B cell (primary cell): ENCODE measurements at regions not wholly inside any gene's neighbourhood (a gene's known extent, or its start where the extent isn't known, plus 50 kb on each side); places are given as distances from the start of the nearest gene placed in this dataset.

ENCODE experiments used
- ATAC-seq: fragments of 200-7000 bp; cut with Tn5 transposase; one replicate; pipeline ENCODE4 v1.10.0; 2021; ENCODE audit warnings: low read depth, mild to moderate bottlenecking, moderate number of reproducible peaks, moderate library complexity
- CTCF ChIA-PET: fragments of 350-600 bp; sonication (Branson Sonifier 250); formaldehyde crosslinking; loops from one replicate; lab custom pipeline; 2021; ENCODE audit warnings: antibody characterized with exemption, inconsistent platforms; lab: Charles Lee
- POLR2A ChIA-PET: fragments of 350-600 bp; sonication (Branson Sonifier 250); formaldehyde crosslinking; loops from one replicate; lab custom pipeline; 2021; ENCODE audit warnings: antibody characterized with exemption; lab: Charles Lee
- DNase-seq: peaks from one replicate; pipeline ENCODE4 v3.0.0; 2013
- H2AFZ ChIP-seq: 2 replicates; pipeline ENCODE4 v1.6.1; 2012; ENCODE audit warnings: mild to moderate bottlenecking, low read depth, low read length; ENCODE audit not compliant: insufficient read depth, poor library complexity, severe bottlenecking
- H3K27ac ChIP-seq, 2 donors: 1 replicate in 1 of 2; 2 replicates in 1 of 2; pipeline ENCODE4 v1.5.1; 2012 to 2013; ENCODE audit warnings: low read length in 2 of 2, mild to moderate bottlenecking in 2 of 2, moderate library complexity in 1 of 2
- H3K27me3 ChIP-seq, 4 experiments: fragments of 200-600 bp in 1 of 4; sonication (generic) in 1 of 4; replicated peaks in 1 of 4; 1 replicate in 2 of 4; 2 replicates in 2 of 4; pipeline versions ENCODE4 v1.6.1 to v1.7.0; 2013 to 2016; ENCODE audit warnings: low read length in 3 of 4, mild to moderate bottlenecking in 2 of 4, mixed read lengths in 1 of 4, moderate library complexity in 1 of 4; ENCODE audit not compliant: insufficient read depth in 4 of 4, control insufficient read depth in 3 of 4; ENCODE audit errors: control extremely low read depth in 1 of 4
- H3K36me3 ChIP-seq, 2 experiments: replicated peaks in 1 of 2; 1 replicate in 1 of 2; 2 replicates in 1 of 2; pipeline versions ENCODE4 v1.6.1 to v1.7.1; 2013; ENCODE audit warnings: low read length in 1 of 2; ENCODE audit not compliant: insufficient read depth in 2 of 2, control insufficient read depth in 1 of 2; ENCODE audit errors: control extremely low read depth in 1 of 2, extremely low read depth in 1 of 2
- H3K4me1 ChIP-seq, 2 donors: fragments of 200-600 bp in 1 of 2; sonication (generic) in 1 of 2; 1 replicate in 1 of 2; 2 replicates in 1 of 2; pipeline versions ENCODE4 v1.5.1 to v1.6.1; 2013 to 2017; ENCODE audit warnings: low read length in 2 of 2; ENCODE audit not compliant: control insufficient read depth in 2 of 2, insufficient read depth in 2 of 2
- H3K4me2 ChIP-seq: replicated peaks from 2 replicates; pipeline ENCODE3; 2012; ENCODE audit warnings: mild to moderate bottlenecking, low read depth, low read length; ENCODE audit not compliant: poor library complexity, severe bottlenecking
- H3K4me3 ChIP-seq, 5 experiments: fragments of 200-600 bp in 1 of 5; sonication (generic) in 1 of 5; 1 replicate in 3 of 5; 2 replicates in 2 of 5; pipeline versions ENCODE4 v1.5.1 to v1.7.0; 2011 to 2016; ENCODE audit warnings: low read length in 4 of 5, mild to moderate bottlenecking in 4 of 5, low read depth in 2 of 5, control low read depth in 1 of 5, moderate library complexity in 1 of 5; ENCODE audit not compliant: insufficient read depth in 1 of 5; ENCODE audit errors: control extremely low read depth in 1 of 5, extremely low read depth in 1 of 5
- H3K79me2 ChIP-seq: fragments of 200-600 bp; sonication (generic); one replicate; pipeline ENCODE4 v1.6.0; 2016; ENCODE audit warnings: low read length; ENCODE audit not compliant: control insufficient read depth, insufficient read depth
- H3K9ac ChIP-seq: fragments of 200-600 bp; sonication (generic); 2 replicates; pipeline ENCODE4 v1.6.1; 2017; ENCODE audit warnings: mild to moderate bottlenecking, low read length, moderate library complexity
- H3K9me3 ChIP-seq, 3 donors: one replicate each; pipeline versions ENCODE4 v1.6.1 to v1.7.1; 2013; ENCODE audit warnings: low read length in 2 of 3; ENCODE audit not compliant: control insufficient read depth in 2 of 3, insufficient read depth in 1 of 3; ENCODE audit errors: control extremely low read depth in 1 of 3
- H4K20me1 ChIP-seq: 2 replicates; pipeline ENCODE4 v1.6.0; 2012; ENCODE audit warnings: mild to moderate bottlenecking, low read length; ENCODE audit not compliant: insufficient read depth, control insufficient read depth, poor library complexity, severe bottlenecking
- H3K27ac Mint-ChIP-seq: one replicate; pipeline ENCODE4 v1.8.0; 2021; ENCODE audit warnings: mixed read lengths
- H3K27me3 Mint-ChIP-seq: one replicate; pipeline ENCODE4 v1.8.0; 2021; ENCODE audit warnings: mixed read lengths
- H3K4me1 Mint-ChIP-seq: one replicate; pipeline ENCODE4 v1.8.0; 2021; ENCODE audit warnings: mixed read lengths
- H3K4me3 Mint-ChIP-seq: one replicate; pipeline ENCODE4 v1.8.0; 2021; ENCODE audit warnings: mixed read lengths
- H3K9me3 Mint-ChIP-seq: one replicate; pipeline ENCODE4 v1.8.0; 2022; ENCODE audit warnings: mixed read lengths; ENCODE audit not compliant: insufficient read depth
- EZH2 ChIP-seq: IDR thresholded peaks from 2 replicates; pipeline ENCODE4 v1.6.1; 2012; ENCODE audit warnings: borderline replicate concordance, low read depth, mild to moderate bottlenecking, moderate library complexity, low read length; ENCODE audit not compliant: insufficient read depth, poor library complexity, severe bottlenecking
- WGBS: methylation state at CpG from one replicate; pipeline ENCODE4 v1.1.5; 2013; ENCODE audit warnings: missing lambda C conversion rate; ENCODE audit not compliant: insufficient coverage; 5-methylcytosine and 5-hydroxymethylcytosine counted together
- intact Hi-C: fragments of 100-400 bp; cut with micrococcal nuclease; formaldehyde crosslinking; loops from one replicate; pipeline ENCODE4 v1.10.0; 2022
- TF ChIP-seq, protein P1 (sequence below): fragments of 200-600 bp; IDR thresholded peaks from one replicate; pipeline ENCODE4 v1.8.0; 2022; ENCODE audit warnings: antibody characterized with exemption, mild to moderate bottlenecking

DNA sequence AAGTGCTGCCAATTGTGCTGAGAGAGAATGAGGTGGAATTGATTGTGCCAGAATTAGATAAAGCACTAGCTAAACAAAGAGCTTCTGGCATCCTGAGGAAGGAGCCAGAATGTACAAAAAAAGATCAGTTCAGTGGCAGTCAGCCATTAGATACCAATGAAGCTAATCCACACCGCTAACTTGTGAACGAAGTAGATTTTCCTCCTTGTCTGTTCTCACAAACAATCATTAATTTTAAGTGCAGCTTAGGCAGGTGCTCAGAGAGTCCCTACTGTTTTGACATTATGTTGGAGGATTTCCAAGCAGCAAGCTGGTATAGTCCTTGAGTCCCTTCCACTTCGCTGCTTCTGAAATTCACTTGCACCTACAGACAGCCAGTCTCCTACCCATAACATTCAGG, 617.4 kb downstream of the CENPC start:
- H2AFZ ChIP-seq = no peak overlapping the region
- no peak for DNase-seq
- Mint-ChIP-seq H3K9me3 (no peaks in the 10 kb centered on the region), H3K27me3 (no peaks in the 10 kb centered on the region), H3K27ac (no peak overlapping the region), H3K4me3 (no peak overlapping the region), H3K4me1 (peaks cover 8% of the 10 kb centered on the region)
- WGBS = no CpG with 5 or more reads among the region's 3 CpGs
- no peak overlapping the region for H3K9ac ChIP-seq
- ChIA-PET CTCF (no interaction called here), POLR2A (no interaction called here)
- H3K9me3 ChIP-seq = peaks cover 0 to 7% (median 4%) of the 10 kb centered on the region in 3 donors
- ATAC-seq = no peak
- no peak overlapping the region for H3K4me2 ChIP-seq
- TF ChIP-seq, protein P1, sequence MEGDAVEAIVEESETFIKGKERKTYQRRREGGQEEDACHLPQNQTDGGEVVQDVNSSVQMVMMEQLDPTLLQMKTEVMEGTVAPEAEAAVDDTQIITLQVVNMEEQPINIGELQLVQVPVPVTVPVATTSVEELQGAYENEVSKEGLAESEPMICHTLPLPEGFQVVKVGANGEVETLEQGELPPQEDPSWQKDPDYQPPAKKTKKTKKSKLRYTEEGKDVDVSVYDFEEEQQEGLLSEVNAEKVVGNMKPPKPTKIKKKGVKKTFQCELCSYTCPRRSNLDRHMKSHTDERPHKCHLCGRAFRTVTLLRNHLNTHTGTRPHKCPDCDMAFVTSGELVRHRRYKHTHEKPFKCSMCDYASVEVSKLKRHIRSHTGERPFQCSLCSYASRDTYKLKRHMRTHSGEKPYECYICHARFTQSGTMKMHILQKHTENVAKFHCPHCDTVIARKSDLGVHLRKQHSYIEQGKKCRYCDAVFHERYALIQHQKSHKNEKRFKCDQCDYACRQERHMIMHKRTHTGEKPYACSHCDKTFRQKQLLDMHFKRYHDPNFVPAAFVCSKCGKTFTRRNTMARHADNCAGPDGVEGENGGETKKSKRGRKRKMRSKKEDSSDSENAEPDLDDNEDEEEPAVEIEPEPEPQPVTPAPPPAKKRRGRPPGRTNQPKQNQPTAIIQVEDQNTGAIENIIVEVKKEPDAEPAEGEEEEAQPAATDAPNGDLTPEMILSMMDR = no peak
- no peak for TF ChIP-seq EZH2
- H3K4me1 ChIP-seq = no peaks in the 10 kb centered on the region
- no peaks in the 10 kb centered on the region for H3K27me3 ChIP-seq
- intact Hi-C loops = no loop called here
- no peaks in the 10 kb centered on the region for H3K79me2 ChIP-seq
- no peak overlapping the region for H3K4me3 ChIP-seq
- H3K36me3 ChIP-seq = no peaks in the 10 kb centered on the region
- no peaks in the 10 kb centered on the region for H4K20me1 ChIP-seq
- H3K27ac ChIP-seq = no peak overlapping the region

DNA sequence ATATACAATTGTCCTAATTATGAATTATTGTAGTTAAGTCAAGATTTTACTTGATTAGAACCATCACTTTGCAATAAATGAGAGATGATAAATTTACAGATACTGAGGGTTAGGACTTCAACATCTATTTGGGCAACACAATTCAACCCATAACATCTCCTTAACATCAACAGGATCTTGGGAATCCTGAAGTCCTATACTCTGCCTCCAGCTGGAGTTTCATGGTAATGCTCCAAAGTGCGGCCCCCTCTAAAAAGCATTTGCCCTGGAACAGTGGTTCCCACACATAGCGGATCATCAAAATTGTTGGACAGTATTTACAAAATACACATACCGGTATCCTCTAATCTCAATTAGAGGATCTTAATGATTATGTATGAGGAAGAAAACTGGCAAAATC, 618.6 kb downstream of the CENPC start:
- Histone ChIP-seq H3K4me2 (no peak overlapping the region), H3K9me3 (peaks cover 0 to 7% (median 4%) of the 10 kb centered on the region in 3 donors), H3K27me3 (no peaks in the 10 kb centered on the region), H3K36me3 (no peaks in the 10 kb centered on the region), H3K9ac (no peak overlapping the region), H3K4me3 (no peak overlapping the region), H3K79me2 (no peaks in the 10 kb centered on the region), H2AFZ (no peak overlapping the region), H4K20me1 (no peaks in the 10 kb centered on the region), H3K27ac (no peak overlapping the region), H3K4me1 (peaks cover 0 to 5% of the 10 kb centered on the region in 2 donors)
- no peak overlapping the region for H3K27ac Mint-ChIP-seq
- WGBS = no CpG with 5 or more reads among the region's 3 CpGs
- no peaks in the 10 kb centered on the region for H3K9me3 Mint-ChIP-seq
- ATAC-seq (no peak), DNase-seq (no peak)
- no peak for TF ChIP-seq EZH2
- TF ChIP-seq, protein P1 = no peak
- intact Hi-C loops = no loop called here
- peaks cover 11% of the 10 kb centered on the region for H3K4me1 Mint-ChIP-seq
- CTCF ChIA-PET = no interaction called here
- H3K27me3 Mint-ChIP-seq = no peaks in the 10 kb centered on the region
- POLR2A ChIA-PET = no interaction called here
- no peak overlapping the region for H3K4me3 Mint-ChIP-seq
